HCT116 (cell line): ENCODE measurements at regions not wholly inside any gene's neighbourhood (a gene's known extent, or its start where the extent isn't known, plus 50 kb on each side); places are given as distances from the start of the nearest gene placed in this dataset.

ENCODE experiments used
- CBX3 ChIP-seq: IDR thresholded peaks from 2 replicates; pipeline ENCODE4 v1.6.1; 2012; ENCODE audit warnings: low read depth
- CTCF ChIP-seq, 3 experiments: fragments of 200-600 bp in 1 of 3; sonication (generic) in 1 of 3; IDR thresholded peaks in 2 of 3; conservative IDR thresholded peaks in 1 of 3; 2 replicates each; pipeline ENCODE4 v1.5.1; 2012 to 2017; ENCODE audit warnings: low read depth in 2 of 3, low read length in 2 of 3, antibody characterized with exemption in 1 of 3, borderline replicate concordance in 1 of 3, control low read depth in 1 of 3, mild to moderate bottlenecking in 1 of 3, mixed read lengths in 1 of 3, mixed run types in 1 of 3, moderate library complexity in 1 of 3; ENCODE audit not compliant: insufficient read depth in 1 of 3
- POLR2AphosphoS5 ChIP-seq: IDR thresholded peaks from 2 replicates; pipeline ENCODE4 v1.6.1; 2011; ENCODE audit warnings: mild to moderate bottlenecking, low read depth, low read length, moderate library complexity
- TF ChIP-seq, protein P1 (sequence below): IDR thresholded peaks from 2 replicates; pipeline ENCODE4 v1.6.1; 2012; ENCODE audit warnings: low read depth

GRCh38 chr3:13135251-13135810 is 62.1 kb upstream of the IQSEC1 start:
- TF ChIP-seq, protein P1, sequence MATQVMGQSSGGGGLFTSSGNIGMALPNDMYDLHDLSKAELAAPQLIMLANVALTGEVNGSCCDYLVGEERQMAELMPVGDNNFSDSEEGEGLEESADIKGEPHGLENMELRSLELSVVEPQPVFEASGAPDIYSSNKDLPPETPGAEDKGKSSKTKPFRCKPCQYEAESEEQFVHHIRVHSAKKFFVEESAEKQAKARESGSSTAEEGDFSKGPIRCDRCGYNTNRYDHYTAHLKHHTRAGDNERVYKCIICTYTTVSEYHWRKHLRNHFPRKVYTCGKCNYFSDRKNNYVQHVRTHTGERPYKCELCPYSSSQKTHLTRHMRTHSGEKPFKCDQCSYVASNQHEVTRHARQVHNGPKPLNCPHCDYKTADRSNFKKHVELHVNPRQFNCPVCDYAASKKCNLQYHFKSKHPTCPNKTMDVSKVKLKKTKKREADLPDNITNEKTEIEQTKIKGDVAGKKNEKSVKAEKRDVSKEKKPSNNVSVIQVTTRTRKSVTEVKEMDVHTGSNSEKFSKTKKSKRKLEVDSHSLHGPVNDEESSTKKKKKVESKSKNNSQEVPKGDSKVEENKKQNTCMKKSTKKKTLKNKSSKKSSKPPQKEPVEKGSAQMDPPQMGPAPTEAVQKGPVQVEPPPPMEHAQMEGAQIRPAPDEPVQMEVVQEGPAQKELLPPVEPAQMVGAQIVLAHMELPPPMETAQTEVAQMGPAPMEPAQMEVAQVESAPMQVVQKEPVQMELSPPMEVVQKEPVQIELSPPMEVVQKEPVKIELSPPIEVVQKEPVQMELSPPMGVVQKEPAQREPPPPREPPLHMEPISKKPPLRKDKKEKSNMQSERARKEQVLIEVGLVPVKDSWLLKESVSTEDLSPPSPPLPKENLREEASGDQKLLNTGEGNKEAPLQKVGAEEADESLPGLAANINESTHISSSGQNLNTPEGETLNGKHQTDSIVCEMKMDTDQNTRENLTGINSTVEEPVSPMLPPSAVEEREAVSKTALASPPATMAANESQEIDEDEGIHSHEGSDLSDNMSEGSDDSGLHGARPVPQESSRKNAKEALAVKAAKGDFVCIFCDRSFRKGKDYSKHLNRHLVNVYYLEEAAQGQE, result no peak
- TF ChIP-seq CBX3 (no peak), CTCF (IDR thresholded peaks at IDR 0.05 in 2 of 3, conservative IDR thresholded peaks at IDR 0.05 in 1 of 3; ENCODE audit: borderline replicate concordance in 1 of 3, insufficient read depth in 1 of 3, low read depth in 2 of 3, low read length in 2 of 3) (no peak), POLR2AphosphoS5 (no peak)
